GM23248 (cell line): ENCODE measurements at regions not wholly inside any gene's neighbourhood (a gene's known extent, or its start where the extent isn't known, plus 50 kb on each side); places are given as distances from the start of the nearest gene placed in this dataset.
A peak's percentile ranks its signal among the peaks of the same experiment; 100 is the strongest.

Experiments used
- DNase-seq: peaks from one replicate; pipeline ENCODE4 v3.0.0-alpha.2; 2015
- H2AFZ ChIP-seq: fragments of 200-600 bp; sonication (generic); 2 replicates; pipeline ENCODE4 v1.6.1; 2016; ENCODE audit warnings: antibody characterized with exemption
- H3F3A ChIP-seq: fragments of 200-600 bp; sonication (generic); 2 replicates; pipeline ENCODE4 v1.6.1; 2016; ENCODE audit warnings: mild to moderate bottlenecking, antibody characterized with exemption, mixed run types; ENCODE audit not compliant: insufficient read depth
- H3K27ac ChIP-seq: fragments of 200-600 bp; sonication (generic); 2 replicates; pipeline ENCODE4 v1.5.1; 2016; ENCODE audit warnings: mild to moderate bottlenecking
- H3K27me3 ChIP-seq: fragments of 200-600 bp; sonication (generic); replicated peaks from 2 replicates; pipeline ENCODE4 v1.6.1; 2016; ENCODE audit warnings: mild to moderate bottlenecking; ENCODE audit not compliant: insufficient read depth
- H3K36me3 ChIP-seq: fragments of 200-600 bp; sonication (generic); 2 replicates; pipeline ENCODE4 v1.6.1; 2016; ENCODE audit warnings: low read depth, mild to moderate bottlenecking
- H3K4me1 ChIP-seq: fragments of 200-600 bp; sonication (generic); 2 replicates; pipeline ENCODE4 v1.6.1; 2016; ENCODE audit warnings: mild to moderate bottlenecking; ENCODE audit not compliant: insufficient read depth
- H3K4me2 ChIP-seq: fragments of 200-600 bp; sonication (generic); one replicate; pipeline ENCODE4 v1.6.1; 2016; ENCODE audit warnings: mild to moderate bottlenecking; ENCODE audit not compliant: unreplicated experiment
- H3K4me3 ChIP-seq: fragments of 200-600 bp; sonication (generic); 2 replicates; pipeline ENCODE4 v1.5.1; 2016; ENCODE audit warnings: mild to moderate bottlenecking
- H3K79me2 ChIP-seq: fragments of 200-600 bp; sonication (generic); 2 replicates; pipeline ENCODE4 v1.6.1; 2016; ENCODE audit warnings: mild to moderate bottlenecking; ENCODE audit not compliant: insufficient read depth
- H3K9ac ChIP-seq: fragments of 200-600 bp; sonication (generic); 2 replicates; pipeline ENCODE4 v1.6.1; 2016; ENCODE audit warnings: mild to moderate bottlenecking
- H3K9me2 ChIP-seq: fragments of 200-600 bp; sonication (generic); 2 replicates; pipeline ENCODE4 v1.6.1; 2016; ENCODE audit warnings: mixed run types, mild to moderate bottlenecking, moderate library complexity; ENCODE audit not compliant: insufficient read depth
- H3K9me3 ChIP-seq: fragments of 200-600 bp; sonication (generic); one replicate; pipeline ENCODE4 v1.6.1; 2017; ENCODE audit warnings: low read depth
- H4K20me1 ChIP-seq: fragments of 200-600 bp; sonication (generic); 2 replicates; pipeline ENCODE4 v1.6.0; 2016; ENCODE audit not compliant: insufficient read depth
- EZH2 ChIP-seq: fragments of 200-600 bp; sonication (generic); IDR thresholded peaks from 2 replicates; pipeline ENCODE4 v1.6.1; 2018; ENCODE audit warnings: antibody characterized with exemption, mild to moderate bottlenecking; ENCODE audit not compliant: insufficient read depth, poor library complexity, severe bottlenecking
- EZH2phosphoT487 ChIP-seq: fragments of 200-600 bp; sonication (generic); IDR thresholded peaks from 2 replicates; pipeline ENCODE4 v1.6.1; 2018; ENCODE audit warnings: antibody characterized with exemption, moderate library complexity, mild to moderate bottlenecking, low read depth; ENCODE audit not compliant: insufficient read depth
- WGBS, 2 experiments: methylation state at CpG; one replicate each; pipeline ENCODE4 v1.1.6; 2015 to 2017; ENCODE audit warnings: low lambda C conversion rate in 2 of 2, low coverage in 1 of 2; ENCODE audit errors: missing lambda C conversion rate in 2 of 2; 5-methylcytosine and 5-hydroxymethylcytosine counted together
- in situ Hi-C: fragments of 300-500 bp; cut with MboI; formaldehyde crosslinking; loops from 2 replicates; pipeline ENCODE4 v1.15.0; 2020

DNA sequence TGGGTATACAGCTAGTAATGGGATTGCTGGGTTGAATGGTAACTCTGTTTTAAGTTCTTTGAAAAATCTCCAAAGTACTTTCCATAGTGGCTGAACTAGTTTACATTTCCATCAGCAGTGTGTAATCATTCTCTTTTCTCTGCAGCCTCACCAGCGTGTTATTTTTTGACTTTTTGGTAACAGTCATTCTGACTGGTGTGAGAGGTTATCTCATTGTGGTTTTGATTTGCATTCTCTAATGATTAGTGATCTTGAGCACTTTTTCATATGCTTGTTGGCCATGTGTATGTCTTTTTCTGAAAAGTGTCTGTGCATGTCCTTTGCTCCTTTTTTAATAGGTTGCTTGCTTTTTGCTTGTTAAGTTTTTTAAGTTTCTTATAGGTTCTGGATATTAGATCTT, 194.2 kb upstream of the PHACTR1 start:
- Histone ChIP-seq H3K9me2 (no peaks in the 10 kb centered on the region), H3K27ac (no peak overlapping the region), H2AFZ (no peak overlapping the region), H3K9me3 (no peaks in the 10 kb centered on the region), H3K79me2 (no peaks in the 10 kb centered on the region), H3K4me1 (0 out of 2 replicates have a peak, but pooled peaks cover 3% of the 10 kb centered on the region), H4K20me1 (no peaks in the 10 kb centered on the region), H3K9ac (no peak overlapping the region), H3K36me3 (no peaks in the 10 kb centered on the region), H3K4me3 (no peak overlapping the region), H3K27me3 (no peaks in the 10 kb centered on the region), H3F3A (no peaks in the 10 kb centered on the region), H3K4me2 (no peak overlapping the region)
- TF ChIP-seq EZH2 (no peak), EZH2phosphoT487 (no peak)
- DNase-seq, result no peak
- in situ Hi-C loops, result no loop called here
- 71 to 90% methylated on average over 1 of the region's 1 CpG for WGBS, 2 experiments

DNA sequence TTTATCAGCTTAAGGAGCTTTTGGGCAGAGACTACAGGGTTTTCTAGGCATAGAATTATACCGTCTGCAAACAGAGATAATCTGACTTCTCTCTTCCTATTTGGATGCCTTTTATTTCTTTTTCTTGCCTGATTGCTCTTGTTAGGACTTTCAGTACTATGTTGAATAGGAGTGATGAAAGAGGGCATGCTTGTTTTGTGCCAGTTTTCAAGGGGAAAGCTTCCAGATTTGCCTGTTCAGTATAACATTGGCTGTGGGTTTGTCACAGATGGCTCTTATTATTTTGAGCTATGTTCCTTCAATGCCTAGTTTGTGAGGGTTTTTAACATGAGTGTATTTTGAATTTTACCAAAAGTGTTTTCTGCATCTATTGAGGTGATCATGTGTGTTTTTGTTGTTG, 192.8 kb upstream of the PHACTR1 start:
- Histone ChIP-seq H3K79me2 (no peaks in the 10 kb centered on the region), H3K36me3 (no peaks in the 10 kb centered on the region), H3K9ac (no peak overlapping the region), H3K4me1 (0 out of 2 replicates have a peak, but pooled peaks cover 4% of the 10 kb centered on the region), H3F3A (no peaks in the 10 kb centered on the region), H3K27me3 (no peaks in the 10 kb centered on the region), H3K4me2 (no peak overlapping the region), H3K9me3 (no peaks in the 10 kb centered on the region), H3K27ac (no peak overlapping the region), H2AFZ (no peak overlapping the region), H3K9me2 (no peaks in the 10 kb centered on the region), H4K20me1 (no peaks in the 10 kb centered on the region), H3K4me3 (no peak overlapping the region)
- no peak for TF ChIP-seq EZH2
- TF ChIP-seq EZH2phosphoT487, result no peak
- in situ Hi-C loops, result no loop called here
- 31 to 44% methylated on average over 1 of the region's 1 CpG for WGBS, 2 experiments
- no peak for DNase-seq

DNA sequence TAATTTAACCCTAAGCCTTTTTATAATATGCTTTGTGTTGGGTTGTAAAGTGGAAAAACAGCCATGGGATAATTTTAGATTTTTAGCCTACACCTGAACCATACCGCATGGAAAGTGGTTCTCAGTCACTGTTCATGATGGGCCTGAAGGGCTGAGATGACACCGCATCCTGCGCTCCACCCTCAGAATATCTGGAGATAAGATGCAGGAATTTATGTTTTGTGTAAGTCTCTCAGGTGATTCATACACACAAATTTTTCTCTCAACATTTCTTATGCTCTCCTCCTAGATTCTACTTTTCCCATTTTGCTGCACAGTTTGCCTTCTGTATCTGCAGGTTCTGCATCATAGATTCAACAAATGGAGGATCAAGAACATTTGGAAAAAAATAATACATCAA, 191.3 kb upstream of the PHACTR1 start:
- H3K4me2 ChIP-seq, result no peak overlapping the region
- 0 out of 2 replicates have a peak, but pooled peaks cover 4% of the 10 kb centered on the region for H3K4me1 ChIP-seq
- no peak overlapping the region for H3K27ac ChIP-seq
- H3K79me2 ChIP-seq, result no peaks in the 10 kb centered on the region
- H3K9me2 ChIP-seq, result no peaks in the 10 kb centered on the region
- H3K4me3 ChIP-seq, result no peak overlapping the region
- DNase-seq, result no peak
- no peak overlapping the region for H3K9ac ChIP-seq
- H4K20me1 ChIP-seq, result no peaks in the 10 kb centered on the region
- no peak overlapping the region for H2AFZ ChIP-seq
- TF ChIP-seq EZH2phosphoT487 (no peak), EZH2 (no peak)
- no peaks in the 10 kb centered on the region for H3K9me3 ChIP-seq
- in situ Hi-C loops, result no loop called here
- no peaks in the 10 kb centered on the region for H3K27me3 ChIP-seq
- no peaks in the 10 kb centered on the region for H3K36me3 ChIP-seq
- H3F3A ChIP-seq, result no peaks in the 10 kb centered on the region
- WGBS, 2 experiments, result 97% methylated on average over 3 of the region's 3 CpGs

DNA sequence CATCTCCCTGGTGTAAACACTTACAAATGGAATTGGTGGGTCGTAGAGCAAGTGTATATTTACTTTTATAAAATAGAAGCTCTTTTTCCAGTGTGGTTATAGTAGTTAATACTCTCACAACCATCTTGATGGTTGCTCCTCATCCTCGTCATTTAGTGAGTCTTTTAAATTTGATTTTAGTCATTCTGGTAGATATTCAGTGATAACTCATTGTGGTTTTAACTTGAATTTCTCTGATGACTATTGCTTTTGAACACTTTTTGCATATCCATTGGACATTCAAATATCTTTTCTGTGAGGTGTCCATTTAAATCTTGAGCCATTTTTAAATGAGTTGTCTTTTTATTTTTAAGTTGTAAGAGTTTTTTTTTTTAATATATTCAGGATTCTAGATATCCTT, 189.2 kb upstream of the PHACTR1 start:
- Histone ChIP-seq H3K4me1 (0 out of 2 replicates have a peak, but pooled peaks cover 4% of the 10 kb centered on the region), H3F3A (no peaks in the 10 kb centered on the region)
- WGBS, 2 experiments, result 54 to 68% methylated on average over 2 of the region's 2 CpGs

DNA sequence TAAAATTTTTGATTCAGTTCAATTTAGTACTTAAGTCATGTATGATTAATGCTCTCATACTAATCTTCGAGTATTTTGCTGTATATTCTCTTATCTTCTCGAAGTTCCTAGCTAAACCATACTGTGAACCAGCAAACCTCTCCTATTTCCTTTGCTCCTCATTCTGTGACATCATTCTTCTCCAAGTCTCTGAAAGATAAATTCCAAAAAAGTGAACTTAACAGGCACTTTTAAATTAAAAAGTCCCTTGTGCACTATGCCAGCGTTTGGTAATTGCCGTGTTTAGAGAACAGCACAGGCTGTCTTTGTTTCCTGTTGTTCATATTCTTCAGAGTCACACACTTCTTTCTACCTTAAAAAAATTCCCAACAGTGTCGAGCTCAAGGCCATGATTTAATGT, 188.4 kb upstream of the PHACTR1 start:
- 46 to 47% methylated on average over 5 of the region's 5 CpGs for WGBS, 2 experiments
- Histone ChIP-seq H3K4me3 (no peak overlapping the region), H3K9me3 (no peaks in the 10 kb centered on the region), H3K9ac (no peak overlapping the region), H3K4me1 (0 out of 2 replicates have a peak, but pooled peaks cover 4% of the 10 kb centered on the region), H4K20me1 (no peaks in the 10 kb centered on the region), H3K27me3 (no peaks in the 10 kb centered on the region), H2AFZ (peak overlapping the region; percentile 31; the same call in 1 of the 2 replicates), H3K9me2 (no peaks in the 10 kb centered on the region), H3K27ac (no peak overlapping the region), H3K4me2 (no peak overlapping the region), H3F3A (no peaks in the 10 kb centered on the region), H3K36me3 (no peaks in the 10 kb centered on the region), H3K79me2 (no peaks in the 10 kb centered on the region)
- DNase-seq, result no peak
- in situ Hi-C loops, result no loop called here
- TF ChIP-seq EZH2phosphoT487 (no peak), EZH2 (no peak)

More for the DNA sequence above, 189.2 kb upstream of the PHACTR1 start:
- Histone ChIP-seq H3K79me2 (no peaks in the 10 kb centered on the region), H3K4me3 (no peak overlapping the region), H3K9me2 (no peaks in the 10 kb centered on the region), H4K20me1 (no peaks in the 10 kb centered on the region), H3K27ac (no peak overlapping the region), H3K27me3 (no peaks in the 10 kb centered on the region), H3K4me2 (no peak overlapping the region), H2AFZ (no peak overlapping the region), H3K9me3 (no peaks in the 10 kb centered on the region), H3K9ac (no peak overlapping the region), H3K36me3 (no peaks in the 10 kb centered on the region)
- no peak for TF ChIP-seq EZH2
- TF ChIP-seq EZH2phosphoT487, result no peak
- DNase-seq, result peak; percentile 44
- in situ Hi-C loops, result no loop called here
